ENCODE measurements at regions not wholly inside any gene's neighbourhood (a gene's known extent, or its start where the extent isn't known, plus 50 kb on each side); places are given as distances from the start of the nearest gene placed in this dataset.

DNA sequence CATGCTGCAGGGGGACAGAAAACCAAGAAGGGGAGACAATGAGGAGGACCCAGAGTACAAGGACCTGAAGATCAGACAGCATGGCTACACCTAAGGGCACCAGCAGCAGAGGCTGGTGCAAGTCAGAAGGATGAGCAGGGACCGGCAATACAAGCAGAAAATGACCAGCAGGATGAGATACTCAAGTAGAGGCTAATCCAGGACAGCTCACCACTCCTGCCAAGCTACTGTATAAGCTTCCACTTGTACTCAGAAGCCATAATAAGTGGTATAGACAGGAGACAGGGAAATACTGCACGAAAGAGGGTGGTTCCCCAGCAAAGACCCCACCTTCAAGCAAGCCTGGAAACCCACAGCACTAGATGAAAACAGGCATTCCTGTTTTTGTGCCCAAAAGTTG lies 138.7 kb upstream of the ZC3H12C start:
- CTCF ChIA-PET: no interaction called here
- Mint-ChIP-seq H3K4me3 (no peak overlapping the region), H3K27me3 (peaks cover 19% of the 10 kb centered on the region), H3K36me3 (ENCODE audit: low read depth) (no peaks in the 10 kb centered on the region), H3K4me1 (peaks cover 19% of the 10 kb centered on the region), H3K9me3 (no peaks in the 10 kb centered on the region), H3K27ac (no peak overlapping the region)
- ATAC-seq (ENCODE audit: low read depth): no peak
- POLR2A ChIA-PET: no interaction called here
- TF ChIP-seq, protein P1, sequence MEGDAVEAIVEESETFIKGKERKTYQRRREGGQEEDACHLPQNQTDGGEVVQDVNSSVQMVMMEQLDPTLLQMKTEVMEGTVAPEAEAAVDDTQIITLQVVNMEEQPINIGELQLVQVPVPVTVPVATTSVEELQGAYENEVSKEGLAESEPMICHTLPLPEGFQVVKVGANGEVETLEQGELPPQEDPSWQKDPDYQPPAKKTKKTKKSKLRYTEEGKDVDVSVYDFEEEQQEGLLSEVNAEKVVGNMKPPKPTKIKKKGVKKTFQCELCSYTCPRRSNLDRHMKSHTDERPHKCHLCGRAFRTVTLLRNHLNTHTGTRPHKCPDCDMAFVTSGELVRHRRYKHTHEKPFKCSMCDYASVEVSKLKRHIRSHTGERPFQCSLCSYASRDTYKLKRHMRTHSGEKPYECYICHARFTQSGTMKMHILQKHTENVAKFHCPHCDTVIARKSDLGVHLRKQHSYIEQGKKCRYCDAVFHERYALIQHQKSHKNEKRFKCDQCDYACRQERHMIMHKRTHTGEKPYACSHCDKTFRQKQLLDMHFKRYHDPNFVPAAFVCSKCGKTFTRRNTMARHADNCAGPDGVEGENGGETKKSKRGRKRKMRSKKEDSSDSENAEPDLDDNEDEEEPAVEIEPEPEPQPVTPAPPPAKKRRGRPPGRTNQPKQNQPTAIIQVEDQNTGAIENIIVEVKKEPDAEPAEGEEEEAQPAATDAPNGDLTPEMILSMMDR (IDR thresholded peaks at IDR 0.05): no peak
- intact Hi-C loops (cut with micrococcal nuclease): no loop called here
- no peak for DNase-seq

DNA sequence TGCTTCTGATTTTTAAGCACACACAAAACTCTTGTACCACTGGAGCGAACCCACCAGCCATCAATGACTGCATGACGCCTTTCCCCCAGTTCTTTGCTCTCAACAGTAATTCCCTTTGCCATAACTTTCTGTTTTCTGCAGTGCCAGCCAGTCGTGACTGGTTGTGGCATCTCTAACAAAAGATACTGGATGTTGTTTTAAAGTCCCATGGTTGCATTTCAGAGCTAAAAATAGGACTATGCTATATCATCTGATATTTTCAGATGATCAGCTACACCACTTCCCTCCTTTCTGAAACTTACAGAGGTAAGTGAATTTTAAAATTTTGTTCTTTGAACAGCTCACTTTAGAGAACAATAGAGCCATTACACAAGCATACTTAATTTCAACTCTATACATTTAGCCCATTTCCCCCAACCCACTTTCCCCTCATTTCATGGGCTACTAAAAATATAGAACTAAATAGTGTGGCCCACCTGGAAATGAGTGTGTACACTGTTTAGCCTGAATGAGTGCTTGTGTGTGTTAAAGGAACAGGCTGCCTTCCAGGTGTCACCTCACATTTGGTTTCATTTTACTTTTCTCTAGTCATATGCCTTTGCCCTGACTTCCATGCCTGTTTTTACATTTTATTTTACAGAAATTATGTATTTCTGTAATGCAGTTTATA lies 136.9 kb upstream of the ZC3H12C start:
- POLR2A ChIA-PET: no interaction called here

DNA sequence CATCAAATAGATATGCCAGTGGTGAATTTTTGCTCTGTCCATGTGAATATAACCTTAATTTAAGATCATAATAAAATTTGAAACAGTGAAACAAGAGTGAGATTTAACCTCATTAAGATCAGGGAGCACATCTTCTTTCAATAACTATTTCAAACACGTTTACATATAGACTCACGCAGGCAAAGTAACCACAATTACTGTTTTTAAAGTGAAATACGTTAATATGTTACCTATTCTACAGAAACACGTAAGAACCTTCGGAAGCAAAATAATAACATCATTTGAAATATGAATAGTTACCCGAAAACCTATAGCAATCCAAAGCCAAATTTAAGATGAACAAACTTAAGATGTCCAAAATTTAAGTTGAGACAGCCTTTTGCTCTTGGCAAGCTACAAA lies 136.2 kb upstream of the ZC3H12C start:
- Mint-ChIP-seq H3K36me3 (ENCODE audit: low read depth) (no peaks in the 10 kb centered on the region), H3K4me1 (peaks cover 19% of the 10 kb centered on the region), H3K27me3 (peaks cover 17% of the 10 kb centered on the region), H3K4me3 (no peak overlapping the region), H3K9me3 (no peaks in the 10 kb centered on the region), H3K27ac (no peak overlapping the region)
- DNase-seq (no peak), ATAC-seq (ENCODE audit: low read depth) (no peak)
- intact Hi-C loops (cut with micrococcal nuclease): no loop called here
- TF ChIP-seq, protein P1 (IDR thresholded peaks at IDR 0.05): no peak
- CTCF ChIA-PET: no interaction called here
- POLR2A ChIA-PET: no interaction called here

More for the DNA sequence above, 136.9 kb upstream of the ZC3H12C start:
- Mint-ChIP-seq H3K4me3 (peak overlapping the region; percentile 2), H3K36me3 (ENCODE audit: low read depth) (no peaks in the 10 kb centered on the region), H3K27me3 (peaks cover 15% of the 10 kb centered on the region), H3K4me1 (peaks cover 19% of the 10 kb centered on the region), H3K27ac (no peak overlapping the region), H3K9me3 (no peaks in the 10 kb centered on the region)
- CTCF ChIA-PET: no interaction called here
- intact Hi-C loops (cut with micrococcal nuclease): no loop called here
- DNase-seq (no peak), ATAC-seq (ENCODE audit: low read depth) (no peak)
- TF ChIP-seq, protein P1 (IDR thresholded peaks at IDR 0.05): no peak

DNA sequence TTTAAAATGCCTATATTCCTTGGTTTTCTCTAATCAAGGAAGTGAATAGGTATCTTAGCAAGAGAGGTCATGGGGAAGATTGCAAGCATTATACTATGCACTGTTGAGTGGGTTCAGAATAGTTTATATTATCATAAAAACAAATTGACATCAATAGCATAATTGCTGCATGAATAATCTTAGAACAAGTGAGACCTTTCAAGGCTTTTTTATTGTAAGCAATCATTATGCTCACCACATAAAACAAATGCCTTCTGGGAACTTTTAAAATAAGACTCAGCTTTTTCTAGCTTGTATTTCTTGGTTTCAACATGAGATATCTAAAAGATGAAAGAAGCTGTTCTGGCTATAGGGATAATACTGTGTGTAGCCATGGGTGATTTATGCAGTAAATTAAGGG lies 135.6 kb upstream of the ZC3H12C start:
- intact Hi-C loops (cut with micrococcal nuclease): no loop called here
- DNase-seq (no peak), ATAC-seq (ENCODE audit: low read depth) (no peak)
- Mint-ChIP-seq H3K27me3 (peaks cover 13% of the 10 kb centered on the region), H3K27ac (no peak overlapping the region), H3K9me3 (no peaks in the 10 kb centered on the region), H3K4me3 (no peak overlapping the region), H3K4me1 (peaks cover 19% of the 10 kb centered on the region), H3K36me3 (ENCODE audit: low read depth) (no peaks in the 10 kb centered on the region)
- CTCF ChIA-PET: no interaction called here
- TF ChIP-seq, protein P1 (IDR thresholded peaks at IDR 0.05): no peak
- POLR2A ChIA-PET: no interaction called here

DNA sequence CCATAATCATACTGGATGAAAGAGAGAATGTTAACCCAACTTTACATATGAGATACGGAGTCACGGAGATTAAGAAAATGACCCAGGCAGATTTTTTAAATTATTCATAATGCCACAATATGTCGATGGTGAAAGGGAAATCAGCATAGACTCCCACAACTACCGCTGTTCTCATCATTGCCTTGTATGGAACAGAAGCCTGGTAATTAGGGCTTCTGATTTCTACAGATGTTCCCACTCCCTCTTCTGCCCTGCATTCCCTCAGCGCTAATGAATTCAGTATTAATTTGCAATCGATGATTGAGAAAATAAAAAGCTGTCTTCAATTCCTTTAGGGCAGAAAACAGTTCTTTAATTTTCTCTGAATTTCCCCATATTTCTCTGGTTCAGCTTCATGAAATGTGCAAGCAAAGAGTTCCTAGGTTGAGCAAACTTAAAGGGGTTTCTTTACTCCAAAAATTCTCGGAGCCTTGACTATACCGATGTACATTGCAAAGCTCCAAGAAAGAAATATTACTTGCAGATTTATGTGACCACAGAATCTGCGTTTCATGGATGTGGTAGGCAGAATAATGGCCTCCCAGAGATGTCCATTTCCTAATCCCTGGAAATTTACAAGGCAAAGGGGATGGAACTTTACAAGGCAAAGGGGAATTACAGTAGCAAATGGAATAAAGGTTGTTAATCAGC lies 134.9 kb upstream of the ZC3H12C start:
- no peak overlapping the region for H3K4me3 Mint-ChIP-seq
- intact Hi-C loops (cut with micrococcal nuclease): no loop called here
- H3K27me3 Mint-ChIP-seq: peaks cover 10% of the 10 kb centered on the region
- ChIA-PET CTCF (no interaction called here), POLR2A (no interaction called here)
- DNase-seq (no peak), ATAC-seq (ENCODE audit: low read depth) (no peak)
- no peaks in the 10 kb centered on the region for H3K9me3 Mint-ChIP-seq
- TF ChIP-seq, protein P1 (IDR thresholded peaks at IDR 0.05): no peak
- H3K4me1 Mint-ChIP-seq: peaks cover 19% of the 10 kb centered on the region
- no peaks in the 10 kb centered on the region for H3K36me3 Mint-ChIP-seq (ENCODE audit: low read depth)
- H3K27ac Mint-ChIP-seq: no peak overlapping the region
